ENCODE measurements at regions not wholly inside any gene's neighbourhood (a gene's known extent, or its start where the extent isn't known, plus 50 kb on each side); places are given as distances from the start of the nearest gene placed in this dataset.

DNA sequence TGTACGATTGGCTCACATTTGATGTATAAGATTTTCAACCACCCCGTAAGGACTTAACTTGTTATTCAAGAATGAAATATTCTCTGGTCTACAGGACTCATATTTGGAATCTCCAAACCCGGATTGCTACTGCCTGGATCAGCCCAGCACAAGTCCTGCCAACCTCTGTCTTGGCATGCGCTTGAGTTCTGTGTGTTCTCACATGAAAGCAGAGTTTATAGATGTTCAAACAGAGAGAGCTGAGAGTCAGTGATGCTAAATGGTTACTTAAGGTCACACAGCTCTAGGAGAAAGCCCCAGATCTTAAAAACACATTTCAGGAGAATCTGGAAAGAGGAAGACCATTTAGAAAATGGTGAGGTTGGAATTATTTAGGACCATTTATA, 268.0 kb upstream of the TBL1XR1 start:
- TF ChIP-seq FOXP2 (optimal IDR thresholded peaks at IDR 0.05; ENCODE audit: borderline replicate concordance, extremely low read depth, extremely low read length, insufficient read depth) (no peak), TAF1 (IDR thresholded peaks at IDR 0.05; ENCODE audit: borderline replicate concordance, insufficient read depth, low read length) (no peak), POLR2AphosphoS5 (IDR thresholded peaks at IDR 0.05; ENCODE audit: low read depth, low read length) (no peak)
